RCC 7860 (cell line): ENCODE measurements at regions not wholly inside any gene's neighbourhood (a gene's known extent, or its start where the extent isn't known, plus 50 kb on each side); places are given as distances from the start of the nearest gene placed in this dataset.

Source experiments
- DNase-seq: peaks from one replicate; pipeline ENCODE4 v3.0.0-alpha.2; 2015; ENCODE audit warnings: low spot score
- FAIRE-seq: peaks from 2 replicates; lab custom pipeline; 2012; peaks lifted over from hg19 to GRCh38; lab: Jason Lieb, UNC

DNA sequence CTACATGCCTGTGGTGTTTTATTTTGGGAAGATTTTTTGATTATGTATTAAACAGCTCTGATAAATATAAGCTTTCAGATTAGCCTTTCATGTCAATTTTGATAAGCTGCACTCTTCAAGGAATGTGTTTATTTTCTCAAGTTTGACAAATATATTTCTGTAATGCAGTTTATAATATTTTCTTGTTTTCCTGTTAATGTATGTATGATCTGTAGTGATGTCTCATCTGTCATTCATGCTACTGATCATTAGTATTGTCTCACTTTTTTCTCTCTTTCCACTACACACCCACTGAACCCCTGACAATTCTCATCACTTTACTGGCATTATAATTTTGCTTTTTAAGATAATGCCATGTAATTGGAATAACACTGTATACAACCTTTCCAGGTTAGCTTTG is 100.9 kb downstream of the TMEM18 start:
- FAIRE-seq (no peak), DNase-seq (no peak)

DNA sequence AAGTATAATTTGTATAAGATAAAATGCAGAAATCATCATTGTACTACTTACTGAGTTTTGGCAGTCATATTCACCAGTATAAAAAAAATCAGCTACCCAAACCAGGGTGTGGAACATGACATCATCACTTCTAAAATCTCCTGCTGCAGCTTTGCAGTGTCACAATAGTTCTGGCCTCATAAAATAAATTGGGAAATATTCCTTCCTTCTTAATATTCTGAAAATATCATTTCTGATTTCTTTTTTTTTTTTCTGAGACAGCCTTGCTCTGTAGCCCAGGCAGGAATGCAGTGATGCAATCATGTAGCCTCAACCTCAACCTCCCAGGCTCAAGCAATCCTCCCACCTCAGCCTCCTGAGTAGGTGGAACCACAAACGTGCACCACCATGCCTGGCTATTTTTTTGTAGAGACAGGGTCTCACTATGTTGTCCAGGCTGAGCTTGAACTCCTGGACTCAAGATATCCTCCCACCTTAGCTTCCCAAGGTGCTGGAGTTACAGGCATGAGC is 101.4 kb downstream of the TMEM18 start:
- no peak for DNase-seq
- FAIRE-seq: no peak

DNA sequence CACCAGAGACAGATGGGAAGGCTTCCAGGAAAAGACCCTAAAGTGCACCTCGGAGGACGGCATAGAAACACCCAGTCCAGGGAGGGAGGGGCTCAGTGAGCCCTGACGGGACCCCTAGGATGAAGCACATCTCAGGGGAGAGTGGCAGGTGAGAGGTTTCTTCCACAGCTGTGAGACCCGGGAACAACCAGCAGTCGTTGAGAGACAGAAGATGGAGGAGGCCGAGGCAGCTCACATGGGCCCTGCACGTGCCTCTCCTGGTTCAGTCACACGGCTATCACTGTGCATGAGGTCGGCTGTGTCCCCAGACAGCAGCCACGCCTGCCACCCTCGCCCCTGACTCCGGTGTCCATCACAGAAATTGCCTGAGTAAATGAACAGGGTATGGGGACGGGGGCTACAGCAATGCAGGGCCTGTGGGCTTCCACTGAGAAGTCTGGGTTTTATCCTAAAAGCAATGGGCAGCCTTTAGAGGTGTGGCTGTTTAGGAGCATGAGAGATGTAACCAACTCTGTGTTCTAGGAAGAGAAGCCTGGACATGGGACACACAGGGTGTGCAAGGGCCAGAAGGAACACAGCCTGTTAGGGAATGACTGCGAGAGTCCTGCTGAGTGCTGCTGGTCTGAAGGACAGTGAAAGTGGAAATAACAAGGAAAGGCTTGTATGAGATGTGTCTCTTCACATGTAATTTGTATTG is 102.0 kb downstream of the TMEM18 start:
- FAIRE-seq (no peak), DNase-seq (no peak)

DNA sequence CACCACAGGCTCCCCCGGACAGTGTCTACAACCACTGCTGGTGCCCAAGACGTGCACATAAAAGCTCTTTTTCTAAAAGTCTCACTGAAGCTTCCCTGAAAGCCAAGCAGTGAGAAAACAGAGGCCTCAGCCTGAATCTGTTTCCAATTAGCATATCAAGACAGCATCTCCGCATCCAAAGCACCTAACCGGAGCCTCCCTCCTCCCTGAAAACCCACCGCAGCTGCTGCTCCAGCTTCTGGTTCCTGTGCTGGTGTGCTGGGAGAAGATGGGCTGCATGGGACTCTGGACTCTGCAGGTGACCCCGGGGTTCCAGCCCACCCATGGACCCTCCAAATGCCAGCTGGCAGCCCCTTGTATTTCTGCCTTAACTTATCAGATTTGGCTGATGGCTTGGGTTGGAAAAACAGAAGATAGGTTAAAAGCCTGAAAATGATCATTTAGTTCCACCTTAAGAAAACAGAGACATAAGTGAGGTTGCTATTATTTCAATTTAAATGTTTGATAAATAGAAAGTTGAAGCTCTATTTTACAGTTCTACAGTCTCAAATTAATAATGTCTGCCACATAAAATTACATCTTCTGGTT is 103.3 kb downstream of the TMEM18 start:
- FAIRE-seq (no peak), DNase-seq (no peak)

DNA sequence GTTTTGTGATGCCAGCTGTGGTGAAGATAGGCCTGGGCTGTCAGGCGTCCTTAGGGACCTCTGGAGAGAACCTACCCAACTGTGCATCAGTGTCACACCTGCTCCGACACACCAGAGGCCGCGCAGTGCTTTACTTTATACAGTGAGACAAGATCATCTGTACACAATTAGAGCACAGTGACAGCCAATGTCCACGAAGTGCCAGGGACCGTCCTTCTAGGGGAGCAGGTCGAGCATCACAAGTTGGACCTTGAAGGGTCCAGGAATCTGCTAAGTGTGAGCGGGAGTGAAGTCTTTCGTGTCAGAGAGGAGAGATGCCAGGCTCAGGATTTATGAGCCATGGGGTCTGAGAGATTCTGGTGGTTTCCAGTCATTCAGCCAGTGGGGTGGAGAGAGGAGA is 104.2 kb downstream of the TMEM18 start:
- FAIRE-seq (no peak), DNase-seq (no peak)

DNA sequence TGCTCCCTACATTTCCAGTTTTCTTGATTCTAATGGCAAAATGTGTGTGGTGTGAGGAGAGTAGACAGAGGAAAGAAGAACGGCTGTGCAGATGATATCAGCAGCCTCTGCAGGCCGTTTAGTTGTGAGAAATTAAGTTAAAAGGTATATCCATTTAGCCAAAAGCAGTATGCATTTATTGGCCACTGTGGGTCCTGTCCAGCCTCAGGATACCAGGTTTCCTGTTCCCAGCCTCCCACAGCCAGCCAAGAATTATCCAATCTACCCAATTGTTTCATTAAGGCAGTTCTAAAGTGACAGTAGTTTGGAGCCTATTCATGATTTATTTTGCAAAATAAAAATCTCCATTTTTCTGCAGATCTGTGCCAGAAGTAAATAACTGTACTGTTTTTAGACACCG is 107.5 kb downstream of the TMEM18 start:
- no peak for DNase-seq

DNA sequence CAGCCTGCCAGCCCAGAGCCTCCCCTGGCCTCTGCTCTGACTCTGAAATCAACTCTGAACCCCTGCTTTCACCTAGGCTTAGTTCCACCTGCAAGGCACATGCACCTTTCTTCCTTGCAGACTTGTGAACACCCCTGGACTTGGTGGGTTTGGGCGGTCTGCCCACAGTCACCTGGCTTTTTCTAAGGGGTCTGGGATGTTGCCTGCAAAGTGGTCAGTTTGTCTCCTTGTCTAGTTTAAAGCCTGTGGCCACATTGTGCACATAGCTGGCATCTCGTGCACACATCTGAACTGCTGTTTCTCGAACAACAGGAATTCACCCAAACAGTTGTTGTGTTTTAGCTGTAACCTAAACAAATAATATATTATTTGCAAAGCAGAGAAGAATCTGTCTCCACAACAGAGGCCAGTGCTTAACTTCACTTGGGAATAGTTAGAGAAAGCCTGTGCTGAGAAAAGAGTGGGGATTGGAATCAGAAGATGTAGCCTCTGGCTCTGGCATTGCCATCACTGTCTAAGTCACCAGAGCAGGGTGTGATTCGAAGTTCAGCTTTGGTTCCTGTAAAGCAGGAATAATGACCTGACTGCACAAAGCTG is 108.5 kb downstream of the TMEM18 start:
- DNase-seq: no peak
- no peak for FAIRE-seq

More for the DNA sequence above, 107.5 kb downstream of the TMEM18 start:
- FAIRE-seq: no peak

DNA sequence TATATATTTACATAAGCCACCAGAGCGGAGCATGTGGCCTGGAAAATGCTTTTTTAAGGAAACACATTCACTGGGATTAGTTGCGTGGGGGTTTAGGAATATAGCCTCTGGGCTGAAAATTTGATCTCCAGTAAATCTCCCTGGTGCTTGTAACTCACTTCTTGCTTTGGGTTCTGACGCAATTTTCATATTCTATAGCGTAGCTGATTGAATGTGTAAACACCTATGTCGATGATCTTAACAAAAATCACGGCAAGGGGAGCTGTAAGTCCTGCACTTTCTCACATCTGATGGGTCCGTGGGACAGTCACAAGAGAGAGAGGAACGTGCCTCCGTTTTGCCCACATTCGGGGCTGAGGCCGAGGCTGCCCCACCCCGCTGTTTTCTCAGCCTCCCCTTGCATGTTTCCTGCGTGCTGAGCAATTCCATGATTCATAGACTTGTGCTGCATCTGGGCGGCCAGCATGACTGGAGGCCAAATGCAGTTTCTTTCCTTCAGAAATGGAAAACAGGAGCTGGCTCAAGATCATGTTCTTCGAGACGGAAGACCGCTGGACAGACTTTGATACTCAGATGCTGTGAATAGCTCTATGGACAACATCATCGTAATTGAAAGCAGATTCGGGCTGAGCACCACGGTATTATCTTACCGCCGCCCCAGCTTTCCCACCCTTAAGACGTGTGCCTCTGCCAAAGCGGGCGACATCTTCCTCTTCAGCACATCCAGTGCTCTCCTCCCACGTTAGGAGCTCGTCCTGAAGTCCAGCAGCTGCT is 109.2 kb downstream of the TMEM18 start:
- DNase-seq: no peak
- FAIRE-seq: no peak

DNA sequence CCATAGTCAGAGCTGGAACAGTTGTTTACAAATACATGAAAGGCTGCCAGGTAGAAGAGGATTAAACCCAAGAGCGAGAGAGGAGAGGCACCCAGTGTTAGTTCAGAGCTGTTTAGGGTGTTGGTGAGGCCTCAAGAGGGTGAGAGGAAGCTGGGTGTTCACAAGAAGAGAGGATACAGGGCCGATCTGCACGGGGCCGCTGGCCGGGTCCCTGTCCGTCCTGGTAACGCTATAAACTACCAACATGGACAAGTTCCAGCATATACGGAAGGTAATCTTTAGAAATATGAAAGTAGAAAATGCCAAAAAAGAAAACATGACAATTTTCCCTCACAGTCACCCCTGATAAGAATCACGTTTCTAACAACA is 109.7 kb downstream of the TMEM18 start:
- FAIRE-seq: no peak

DNA sequence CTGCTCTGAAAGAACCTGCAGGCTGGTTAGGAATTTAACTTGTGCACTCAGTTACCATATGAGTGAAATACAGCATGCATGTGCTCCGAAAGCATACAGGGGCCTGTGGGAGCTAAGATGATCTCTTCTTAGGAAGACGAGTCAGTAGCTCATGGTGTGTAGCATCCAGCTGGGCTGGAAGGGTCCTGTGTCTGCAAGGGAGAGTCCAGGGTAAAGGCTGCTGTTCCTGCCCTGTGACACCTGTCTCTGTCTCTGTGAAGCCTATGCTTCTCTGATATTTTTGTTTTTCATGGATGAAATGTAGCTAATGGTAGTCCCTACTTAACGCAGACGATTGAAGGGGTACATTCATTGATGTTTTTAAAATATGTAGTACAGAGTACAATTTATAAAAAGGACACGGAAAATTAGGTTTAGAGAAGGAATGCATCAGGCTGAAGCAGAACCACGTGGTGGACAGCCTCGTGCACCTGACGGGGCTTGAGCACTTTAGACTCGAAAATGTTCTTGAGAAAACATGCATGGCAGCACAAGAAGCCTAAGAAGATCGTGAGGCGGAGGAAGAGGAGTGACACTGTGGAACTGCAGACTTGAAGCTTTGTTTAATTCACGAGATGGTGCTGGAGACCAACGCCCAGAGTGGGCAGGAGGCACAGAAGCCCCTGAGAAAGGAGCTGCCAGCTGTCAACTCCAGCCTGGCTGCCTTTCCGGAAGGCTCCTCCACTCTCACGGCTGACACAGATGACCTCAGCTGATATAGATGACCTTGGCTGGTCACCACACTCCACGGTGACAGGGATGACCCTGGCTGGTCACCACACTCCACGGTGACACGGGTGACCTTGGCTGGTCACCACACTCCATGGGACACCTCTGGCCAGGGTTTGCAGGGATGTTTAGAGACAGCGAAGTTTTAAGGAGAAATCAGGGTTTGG is 110.6 kb downstream of the TMEM18 start:
- FAIRE-seq (no peak), DNase-seq (no peak)

More for the DNA sequence above, 109.7 kb downstream of the TMEM18 start:
- DNase-seq: no peak

DNA sequence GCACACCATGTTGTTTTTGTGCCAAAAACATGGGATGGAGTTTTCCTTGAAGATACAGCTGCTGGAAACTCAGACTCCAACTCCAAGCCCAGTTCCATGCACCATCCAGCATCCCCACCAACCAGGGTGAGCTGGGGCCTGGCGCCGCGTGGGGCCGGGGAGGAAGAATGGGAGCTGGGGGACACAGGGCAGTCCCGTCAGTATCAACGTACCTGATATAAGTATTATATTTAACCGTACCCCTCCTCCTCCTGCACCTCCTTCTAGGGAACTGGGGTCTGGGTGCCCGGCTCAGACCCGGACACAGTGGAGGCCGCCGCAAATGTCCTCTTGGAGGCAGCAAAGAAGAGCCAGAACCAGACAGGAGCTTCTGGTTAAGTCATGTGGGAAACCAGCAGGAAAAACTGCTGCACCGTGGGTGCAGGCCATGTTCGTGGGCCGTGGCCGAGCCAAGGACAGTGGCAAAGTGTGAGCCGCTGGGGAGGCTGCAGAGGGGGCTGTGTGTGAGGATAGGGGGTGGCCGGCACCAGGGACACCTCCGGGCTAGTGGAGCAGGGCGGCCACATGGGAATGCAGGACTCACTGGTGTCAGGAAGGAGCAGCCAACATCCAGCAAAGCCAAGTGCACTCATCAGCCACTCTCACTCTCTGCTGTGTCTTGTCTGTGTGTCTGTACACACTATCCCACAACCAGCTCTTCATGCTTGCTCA is 112.6 kb downstream of the TMEM18 start:
- DNase-seq (no peak), FAIRE-seq (no peak)

DNA sequence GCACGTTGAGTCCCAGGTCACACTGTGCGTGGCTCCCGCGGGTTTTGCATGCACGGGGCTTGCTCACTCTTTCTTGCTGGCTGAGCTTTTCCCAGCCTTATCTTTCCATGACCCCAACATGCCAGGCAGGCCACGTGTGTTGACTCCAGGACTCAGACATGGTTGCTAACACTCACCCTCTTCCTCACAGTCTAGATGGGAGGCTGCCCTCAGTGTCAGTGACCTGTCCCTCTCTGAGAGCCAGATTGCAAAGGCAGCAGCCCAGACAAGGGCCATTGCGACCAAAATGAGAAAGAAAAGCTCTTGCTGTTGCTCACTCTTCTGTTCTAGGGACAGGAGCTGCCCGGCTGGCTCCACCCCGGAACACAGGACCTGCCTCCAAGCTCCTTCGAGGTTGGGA is 113.7 kb downstream of the TMEM18 start:
- DNase-seq (no peak), FAIRE-seq (no peak)

DNA sequence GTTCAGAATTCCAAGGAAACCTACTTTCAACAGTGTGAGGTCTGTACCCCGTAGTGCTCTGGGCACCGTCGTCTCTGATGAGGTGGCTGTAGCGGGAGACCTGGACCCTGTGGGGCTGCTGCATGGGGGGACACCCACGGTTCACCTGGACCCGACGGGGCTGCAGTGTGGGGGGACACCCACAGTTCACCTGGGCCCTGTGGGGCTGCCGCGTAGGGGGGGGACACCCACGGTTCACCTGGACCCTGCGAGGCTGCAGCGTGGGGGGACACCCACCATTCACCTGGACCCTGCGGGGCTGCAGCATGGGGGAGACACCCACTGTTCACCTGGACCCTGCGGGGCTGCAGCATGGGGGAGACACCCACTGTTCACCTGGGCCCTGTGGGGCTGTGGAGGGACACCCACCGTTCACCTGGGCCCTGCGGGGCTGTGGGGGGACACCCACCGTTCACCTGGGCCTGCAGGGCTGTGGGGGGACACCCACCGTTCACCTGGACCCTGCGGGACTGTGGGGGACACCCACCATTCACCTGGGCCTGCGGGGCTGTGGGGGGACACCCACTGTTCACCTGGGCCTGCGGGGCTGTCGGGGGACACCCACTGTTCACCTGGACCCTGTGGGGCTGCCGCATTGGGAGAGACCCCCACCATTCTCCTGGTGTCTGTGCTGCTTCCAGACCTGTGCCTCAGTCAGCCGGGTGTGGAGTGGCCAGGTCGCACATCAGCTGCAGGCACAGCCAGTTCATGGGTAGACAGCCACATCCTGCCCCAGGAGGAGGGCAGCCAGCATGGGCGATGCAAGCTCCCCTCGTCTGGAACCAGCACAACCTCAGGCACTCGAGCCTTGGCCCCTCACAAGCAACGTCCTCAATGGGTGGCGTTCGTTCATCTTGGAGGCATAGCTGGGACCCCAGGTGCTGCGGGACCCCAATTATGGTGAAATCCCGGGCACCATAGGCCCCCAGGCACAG is 114.5 kb downstream of the TMEM18 start:
- no peak for DNase-seq
- FAIRE-seq: no peak

DNA sequence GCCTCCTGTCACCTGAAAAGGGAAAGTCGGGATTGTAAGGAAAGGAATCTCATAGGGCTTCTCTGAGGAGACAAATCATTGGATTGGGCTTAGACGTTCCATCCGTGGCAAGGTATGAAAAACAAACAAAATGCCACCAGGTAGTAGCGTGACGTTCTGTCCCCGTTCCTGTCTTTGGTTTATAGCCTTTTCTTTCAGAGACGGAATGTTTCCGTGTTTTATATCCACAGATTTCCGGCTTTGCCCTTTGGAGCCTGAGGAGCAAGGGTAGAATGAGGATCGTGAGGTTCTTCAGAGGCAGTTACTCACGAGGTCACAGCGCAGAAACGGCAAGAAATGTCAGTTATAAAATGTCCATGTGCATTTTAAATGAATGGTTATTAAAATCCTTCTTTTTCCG is 118.3 kb downstream of the TMEM18 start:
- FAIRE-seq (no peak), DNase-seq (no peak)

DNA sequence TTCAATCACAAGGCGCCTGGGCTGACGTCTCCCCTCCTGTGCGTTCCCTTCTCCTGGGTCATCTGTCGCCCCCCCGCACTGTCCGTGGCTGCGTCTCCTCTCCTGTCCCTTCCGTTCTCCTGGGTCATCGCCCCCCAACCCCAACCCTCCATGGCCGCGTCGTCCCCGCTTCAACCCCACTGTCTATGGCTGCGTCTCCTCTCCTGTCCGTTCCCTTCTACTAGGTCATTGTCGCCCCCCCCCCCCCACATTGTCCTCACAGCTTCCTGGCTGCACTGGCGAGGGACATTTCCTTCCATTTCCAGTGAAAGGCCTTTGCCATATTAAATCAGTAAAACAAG is 118.9 kb downstream of the TMEM18 start:
- no peak for FAIRE-seq
- DNase-seq: no peak

DNA sequence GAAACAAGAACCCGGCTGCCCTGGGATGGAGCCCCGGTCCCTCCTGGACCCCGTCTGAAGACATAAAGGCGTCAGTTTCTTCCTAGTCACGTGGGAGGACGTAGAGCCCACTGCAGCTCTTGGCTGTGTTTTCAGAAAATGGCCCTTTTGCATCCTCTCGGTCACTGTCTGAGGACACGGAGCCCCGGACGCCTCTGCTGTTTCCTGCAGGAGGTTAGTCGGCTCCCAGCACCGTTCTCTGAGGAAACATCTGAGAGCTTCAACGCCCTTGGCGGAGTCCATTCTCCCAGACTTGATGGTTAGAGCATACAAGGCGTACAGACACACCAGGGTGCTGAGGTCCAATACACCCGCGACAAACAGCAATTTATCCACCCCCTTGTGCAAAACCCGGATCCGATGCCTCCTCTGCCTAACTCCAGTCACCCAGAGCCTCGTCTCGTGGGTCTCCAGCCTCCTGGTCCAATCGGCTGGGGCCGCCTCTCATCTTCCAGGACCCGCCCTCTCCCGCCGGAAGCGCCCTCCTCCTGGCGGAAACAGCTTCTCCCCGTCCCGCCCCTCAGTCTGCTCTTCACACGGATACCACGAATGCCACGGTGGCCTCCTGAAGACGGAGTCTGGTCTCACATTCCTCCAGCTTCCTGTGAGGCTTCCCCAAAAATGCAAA is 119.4 kb downstream of the TMEM18 start:
- DNase-seq (no peak), FAIRE-seq (no peak)

DNA sequence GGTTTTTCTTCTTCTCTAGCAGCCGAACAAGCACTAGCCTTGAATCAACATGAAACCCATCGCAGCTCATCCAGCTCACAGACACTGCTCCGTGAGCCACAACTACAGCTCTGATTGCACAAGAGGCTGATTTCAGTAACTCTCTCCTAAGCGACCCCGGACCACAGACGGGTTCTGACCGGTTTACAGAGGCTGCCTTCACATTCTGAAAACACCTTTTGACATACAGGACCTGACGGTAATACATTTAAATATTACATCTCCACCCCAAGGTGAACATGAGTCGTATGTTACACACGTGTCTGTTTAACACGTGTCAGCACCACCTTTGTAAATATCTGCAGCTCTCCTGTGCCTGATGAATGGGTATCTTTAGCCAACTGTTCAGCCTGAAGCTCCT is 120.7 kb downstream of the TMEM18 start:
- DNase-seq (no peak), FAIRE-seq (no peak)

DNA sequence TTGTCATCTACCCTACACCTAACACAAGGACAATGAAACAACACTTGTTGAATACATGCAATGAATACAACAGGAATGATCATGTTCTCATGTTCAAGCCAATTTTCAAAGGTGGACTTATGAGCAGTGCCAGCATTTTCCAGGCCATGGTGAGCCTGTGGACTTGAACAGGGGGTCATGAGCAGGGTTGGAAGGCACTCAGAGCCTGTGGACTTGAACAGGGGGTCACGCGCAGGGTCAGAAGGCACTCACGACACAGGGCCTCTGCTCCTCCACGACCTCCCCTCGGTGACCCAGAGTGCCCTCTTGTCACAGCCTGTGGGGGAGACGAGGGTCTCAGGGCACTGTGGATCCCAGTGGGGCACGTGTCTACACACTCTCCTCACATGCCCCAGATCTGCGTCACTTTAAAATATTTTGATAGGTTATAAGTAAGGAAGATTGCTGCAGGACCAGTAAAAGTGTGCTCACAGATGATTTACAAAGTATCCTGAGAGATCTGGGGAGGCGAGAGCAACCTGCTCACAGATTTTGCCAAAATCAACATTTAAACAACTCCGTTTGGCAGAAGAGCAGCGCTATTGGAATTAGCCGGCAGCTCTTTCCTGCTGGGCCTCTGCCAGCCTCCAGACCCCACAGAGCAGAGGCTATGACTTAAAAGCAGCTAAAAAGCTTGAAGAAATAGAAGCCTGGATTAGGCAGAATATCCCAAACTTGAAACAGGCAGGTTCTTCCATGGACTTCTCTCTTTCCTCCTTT is 121.9 kb downstream of the TMEM18 start:
- DNase-seq: no peak
- FAIRE-seq: no peak
